Activated B cell treated with CpG ODN at 0.5 μM for 24 hours (primary cell): ENCODE measurements at regions not wholly inside any gene's neighbourhood (a gene's known extent, or its start where the extent isn't known, plus 50 kb on each side); places are given as distances from the start of the nearest gene placed in this dataset.
"Not testable (repeated sequence)": the region's sequence is repeated elsewhere in the genome, so short reads cannot be mapped to it uniquely, and the experiment has no call there.

Source experiments
- ATAC-seq: fragments of 200-7000 bp; cut with Tn5 transposase; one replicate; pipeline ENCODE4 v1.10.0; 2021; ENCODE audit warnings: low read depth, mild to moderate bottlenecking, moderate library complexity
- CTCF ChIA-PET: fragments of 350-600 bp; sonication (Branson Sonifier 250); formaldehyde crosslinking; loops from one replicate; lab custom pipeline; 2021; ENCODE audit warnings: antibody characterized with exemption; lab: Charles Lee
- POLR2A ChIA-PET: fragments of 350-600 bp; sonication (Branson Sonifier 250); formaldehyde crosslinking; loops from one replicate; lab custom pipeline; 2021; ENCODE audit warnings: antibody characterized with exemption; lab: Charles Lee
- DNase-seq: peaks from one replicate; pipeline ENCODE4 v3.0.0; 2022
- H3K27ac Mint-ChIP-seq: one replicate; pipeline ENCODE4 v1.8.0; 2020; ENCODE audit warnings: mixed read lengths
- H3K27me3 Mint-ChIP-seq: one replicate; pipeline ENCODE4 v1.8.0; 2021; ENCODE audit warnings: mixed read lengths
- H3K36me3 Mint-ChIP-seq: one replicate; pipeline ENCODE4 v1.8.0; 2021; ENCODE audit warnings: low read depth, mixed read lengths
- H3K4me1 Mint-ChIP-seq: one replicate; pipeline ENCODE4 v1.8.0; 2021; ENCODE audit warnings: mixed read lengths
- H3K4me3 Mint-ChIP-seq: one replicate; pipeline ENCODE4 v1.8.0; 2020; ENCODE audit warnings: mild to moderate bottlenecking, mixed read lengths
- H3K9me3 Mint-ChIP-seq: one replicate; pipeline ENCODE4 v1.8.0; 2020; ENCODE audit warnings: mixed read lengths
- CTCF ChIP-seq: fragments of 200-600 bp; IDR thresholded peaks from one replicate; pipeline ENCODE4 v1.8.0; 2022; ENCODE audit warnings: antibody characterized with exemption, mild to moderate bottlenecking
- intact Hi-C: fragments of 100-400 bp; cut with micrococcal nuclease; formaldehyde crosslinking; loops from one replicate; pipeline ENCODE4 v1.15.1; 2024

- no peak for DNase-seq
- intact Hi-C loops: no loop called here
- peaks cover 4% of the 10 kb centered on the region for H3K9me3 Mint-ChIP-seq
- H3K27me3 Mint-ChIP-seq: no peaks in the 10 kb centered on the region
- ChIA-PET CTCF (no interaction called here), POLR2A (no interaction called here)
- H3K4me1 Mint-ChIP-seq: no peaks in the 10 kb centered on the region
- TF ChIP-seq CTCF: no peak
- H3K4me3 Mint-ChIP-seq: no peak overlapping the region
- no peaks in the 10 kb centered on the region for H3K36me3 Mint-ChIP-seq
- ATAC-seq: no peak
- H3K27ac Mint-ChIP-seq: no peak overlapping the region
These were observed 258.4 kb downstream of the MAP2K6 start for GRCh38 chr17:69672924-69673323.

- no peaks in the 10 kb centered on the region for H3K36me3 Mint-ChIP-seq
- H3K27ac Mint-ChIP-seq: no peak overlapping the region
- intact Hi-C loops: no loop called here
- peaks cover 3% of the 10 kb centered on the region for H3K9me3 Mint-ChIP-seq
- H3K4me3 Mint-ChIP-seq: no peak overlapping the region
- DNase-seq: no peak
- ATAC-seq: no peak
- ChIA-PET POLR2A (no interaction called here), CTCF (no interaction called here)
- no peaks in the 10 kb centered on the region for H3K27me3 Mint-ChIP-seq
- no peak for TF ChIP-seq CTCF
- no peaks in the 10 kb centered on the region for H3K4me1 Mint-ChIP-seq
These were observed 262.6 kb downstream of the MAP2K6 start for GRCh38 chr17:69677130-69677529.

GRCh38 chr17:69678206-69678605 lies 263.7 kb downstream of the MAP2K6 start:
- CTCF ChIA-PET: no interaction called here
- no peak for DNase-seq
- H3K9me3 Mint-ChIP-seq: peaks cover 3% of the 10 kb centered on the region
- ATAC-seq: no peak
- H3K27me3 Mint-ChIP-seq: no peaks in the 10 kb centered on the region
- no peak overlapping the region for H3K4me3 Mint-ChIP-seq
- no peaks in the 10 kb centered on the region for H3K36me3 Mint-ChIP-seq
- POLR2A ChIA-PET: no interaction called here
- no peaks in the 10 kb centered on the region for H3K4me1 Mint-ChIP-seq
- TF ChIP-seq CTCF: no peak
- intact Hi-C loops: no loop called here
- H3K27ac Mint-ChIP-seq: no peak overlapping the region

- no peak for TF ChIP-seq CTCF
- Mint-ChIP-seq H3K4me3 (no peak overlapping the region), H3K4me1 (no peaks in the 10 kb centered on the region), H3K27ac (no peak overlapping the region), H3K9me3 (peaks cover 3% of the 10 kb centered on the region), H3K27me3 (peaks cover 2% of the 10 kb centered on the region), H3K36me3 (no peaks in the 10 kb centered on the region)
- ChIA-PET CTCF (no interaction called here), POLR2A (no interaction called here)
- intact Hi-C loops: loop anchor here (1.0 kb wide), 1 partner anchor 24 kb away; no protein-coding TSS in a partner anchor
- DNase-seq (no peak), ATAC-seq (no peak)
These were observed 265.3 kb downstream of the MAP2K6 start for GRCh38 chr17:69679829-69680228.

- ChIA-PET CTCF (no interaction called here), POLR2A (no interaction called here)
- H3K36me3 Mint-ChIP-seq: no peaks in the 10 kb centered on the region
- H3K27me3 Mint-ChIP-seq: peaks cover 4% of the 10 kb centered on the region
- ATAC-seq (no peak), DNase-seq (no peak)
- H3K4me1 Mint-ChIP-seq: no peaks in the 10 kb centered on the region
- no peak for TF ChIP-seq CTCF
- H3K27ac Mint-ChIP-seq: no peak overlapping the region
- H3K4me3 Mint-ChIP-seq: no peak overlapping the region
- intact Hi-C loops: no loop called here
- H3K9me3 Mint-ChIP-seq: peaks cover 12% of the 10 kb centered on the region
These were observed 269.8 kb downstream of the MAP2K6 start for GRCh38 chr17:69684251-69684650.

GRCh38 chr17:69685150-69685549 lies 270.7 kb downstream of the MAP2K6 start:
- H3K4me1 Mint-ChIP-seq, CTCF ChIA-PET, H3K27me3 Mint-ChIP-seq, POLR2A ChIA-PET, H3K4me3 Mint-ChIP-seq, H3K36me3 Mint-ChIP-seq, H3K27ac Mint-ChIP-seq, intact Hi-C loops, DNase-seq, ATAC-seq: not testable (repeated sequence)
- H3K9me3 Mint-ChIP-seq: peaks cover 16% of the 10 kb centered on the region
